Prostate gland (tissue), 2 donors: ENCODE measurements at regions not wholly inside any gene's neighbourhood (a gene's known extent, or its start where the extent isn't known, plus 50 kb on each side); places are given as distances from the start of the nearest gene placed in this dataset.

Experiments
- CTCF ChIP-seq, 4 experiments: fragments of 200-600 bp in 2 of 4; fragments of 450-650 bp in 2 of 4; sonication (generic) in 2 of 4; IDR thresholded peaks; 1 replicate in 3 of 4; 2 replicates in 1 of 4; pipeline ENCODE4 v1.5.1; 2016 to 2019; ENCODE audit warnings: antibody characterized with exemption in 4 of 4, mild to moderate bottlenecking in 2 of 4, moderate library complexity in 2 of 4
- POLR2A ChIP-seq: fragments of 450-650 bp; IDR thresholded peaks from one replicate; pipeline ENCODE4 v1.6.1; 2016; ENCODE audit warnings: antibody characterized with exemption, mild to moderate bottlenecking
- POLR2AphosphoS5 ChIP-seq: sonication (generic); formaldehyde crosslinking; IDR thresholded peaks from one replicate; pipeline ENCODE4 v1.6.1; 2017; ENCODE audit warnings: antibody characterized with exemption

GRCh38 chr4:59650861-59651260 lies 1549.3 kb upstream of the ADGRL3 start:
- TF ChIP-seq POLR2A = no peak
- no peak for TF ChIP-seq CTCF (IDR thresholded peaks at IDR 0.05)
- no peak for TF ChIP-seq POLR2AphosphoS5
